ENCODE measurements at regions not wholly inside any gene's neighbourhood (a gene's known extent, or its start where the extent isn't known, plus 50 kb on each side); places are given as distances from the start of the nearest gene placed in this dataset.

- TF ChIP-seq, protein P1, sequence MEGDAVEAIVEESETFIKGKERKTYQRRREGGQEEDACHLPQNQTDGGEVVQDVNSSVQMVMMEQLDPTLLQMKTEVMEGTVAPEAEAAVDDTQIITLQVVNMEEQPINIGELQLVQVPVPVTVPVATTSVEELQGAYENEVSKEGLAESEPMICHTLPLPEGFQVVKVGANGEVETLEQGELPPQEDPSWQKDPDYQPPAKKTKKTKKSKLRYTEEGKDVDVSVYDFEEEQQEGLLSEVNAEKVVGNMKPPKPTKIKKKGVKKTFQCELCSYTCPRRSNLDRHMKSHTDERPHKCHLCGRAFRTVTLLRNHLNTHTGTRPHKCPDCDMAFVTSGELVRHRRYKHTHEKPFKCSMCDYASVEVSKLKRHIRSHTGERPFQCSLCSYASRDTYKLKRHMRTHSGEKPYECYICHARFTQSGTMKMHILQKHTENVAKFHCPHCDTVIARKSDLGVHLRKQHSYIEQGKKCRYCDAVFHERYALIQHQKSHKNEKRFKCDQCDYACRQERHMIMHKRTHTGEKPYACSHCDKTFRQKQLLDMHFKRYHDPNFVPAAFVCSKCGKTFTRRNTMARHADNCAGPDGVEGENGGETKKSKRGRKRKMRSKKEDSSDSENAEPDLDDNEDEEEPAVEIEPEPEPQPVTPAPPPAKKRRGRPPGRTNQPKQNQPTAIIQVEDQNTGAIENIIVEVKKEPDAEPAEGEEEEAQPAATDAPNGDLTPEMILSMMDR (IDR thresholded peaks at IDR 0.05): no peak
- TF ChIP-seq POLR2A (IDR thresholded peaks at IDR 0.05): no peak
Observed at GRCh38 chr1:209012443-209013196, 570.9 kb upstream of the CAMK1G start.
